WTC11 (cell line): ENCODE measurements at regions not wholly inside any gene's neighbourhood (a gene's known extent, or its start where the extent isn't known, plus 50 kb on each side); places are given as distances from the start of the nearest gene placed in this dataset.

ENCODE experiments used
- CREM ChIP-seq: sonication (generic); formaldehyde crosslinking; IDR thresholded peaks from 2 replicates; pipeline ENCODE4 v1.8.1; 2022; ENCODE audit warnings: mild to moderate bottlenecking, missing genetic modification reagents, moderate library complexity
- FOXJ3 ChIP-seq: sonication (generic); formaldehyde crosslinking; IDR thresholded peaks from 2 replicates; pipeline ENCODE4 v1.9.0; 2021; ENCODE audit warnings: missing genetic modification reagents, mild to moderate bottlenecking, borderline replicate concordance
- GABPB1 ChIP-seq: sonication (generic); formaldehyde crosslinking; IDR thresholded peaks from 2 replicates; pipeline ENCODE4 v1.8.1; 2023; ENCODE audit warnings: mild to moderate bottlenecking, missing genetic modification reagents
- NR3C1 ChIP-seq: sonication (generic); formaldehyde crosslinking; conservative IDR thresholded peaks from 2 replicates; pipeline ENCODE4 v1.8.1; 2023; ENCODE audit warnings: low read depth, mild to moderate bottlenecking, missing genetic modification reagents
- ZBTB21 ChIP-seq: sonication (generic); formaldehyde crosslinking; IDR thresholded peaks from 2 replicates; pipeline ENCODE4 v1.8.1; 2023; ENCODE audit warnings: mild to moderate bottlenecking, missing genetic modification reagents, borderline replicate concordance
- ZNF138 ChIP-seq: sonication (generic); formaldehyde crosslinking; conservative IDR thresholded peaks from 2 replicates; pipeline ENCODE4 v1.8.1; 2022; ENCODE audit warnings: mild to moderate bottlenecking, moderate library complexity, missing genetic modification reagents
- TF ChIP-seq, protein P1 (sequence below): sonication (generic); formaldehyde crosslinking; IDR thresholded peaks from 2 replicates; pipeline ENCODE4 v1.8.0; 2022; ENCODE audit warnings: missing genetic modification reagents
- TF ChIP-seq, protein P2 (sequence below): sonication (generic); formaldehyde crosslinking; IDR thresholded peaks from 2 replicates; pipeline ENCODE4 v1.8.0; 2023; ENCODE audit warnings: mild to moderate bottlenecking, missing genetic modification reagents
- TF ChIP-seq, protein P3 (sequence below): fragments of 200-600 bp; IDR thresholded peaks from 2 replicates; pipeline ENCODE4 v1.8.0; 2022; ENCODE audit warnings: antibody characterized with exemption
- TF ChIP-seq, protein P4 (sequence below): sonication (generic); formaldehyde crosslinking; IDR thresholded peaks from 2 replicates; pipeline ENCODE4 v1.8.1; 2023; ENCODE audit warnings: mild to moderate bottlenecking, missing genetic modification reagents
- TF ChIP-seq, protein P5 (sequence below): sonication (generic); formaldehyde crosslinking; IDR thresholded peaks from 2 replicates; pipeline ENCODE4 v1.8.0; 2022; ENCODE audit warnings: mild to moderate bottlenecking, missing genetic modification reagents
- TF ChIP-seq, protein P6 (sequence below): sonication (generic); formaldehyde crosslinking; IDR thresholded peaks from 2 replicates; pipeline ENCODE4 v1.8.0; 2022; ENCODE audit warnings: mild to moderate bottlenecking, missing genetic modification reagents

DNA sequence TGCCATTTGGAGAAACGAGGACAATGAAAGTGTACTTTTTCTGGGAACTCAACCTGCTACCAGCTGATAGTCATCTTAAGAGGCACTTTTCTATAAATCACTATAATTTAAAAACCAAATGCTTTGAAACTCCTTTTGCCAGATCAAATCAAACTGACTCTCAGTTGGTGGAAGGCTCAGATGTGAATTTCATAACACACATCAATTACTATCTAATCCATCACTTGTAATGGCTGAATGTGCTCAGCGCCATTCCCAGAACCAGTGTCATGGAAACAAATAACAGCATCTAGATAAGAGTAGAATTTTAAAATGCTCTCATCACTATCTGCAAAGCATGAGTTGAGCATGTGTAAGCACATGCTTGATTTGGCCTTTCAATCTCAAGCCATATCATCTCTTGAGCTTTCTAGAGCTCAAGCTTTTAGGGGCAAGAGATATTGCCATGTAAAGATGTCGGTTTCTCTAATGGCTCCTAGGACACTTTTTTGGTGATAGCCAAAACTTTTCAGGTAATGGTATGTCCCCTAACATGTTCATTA is 223.1 kb upstream of the ACVR2A start:
- TF ChIP-seq, protein P1, sequence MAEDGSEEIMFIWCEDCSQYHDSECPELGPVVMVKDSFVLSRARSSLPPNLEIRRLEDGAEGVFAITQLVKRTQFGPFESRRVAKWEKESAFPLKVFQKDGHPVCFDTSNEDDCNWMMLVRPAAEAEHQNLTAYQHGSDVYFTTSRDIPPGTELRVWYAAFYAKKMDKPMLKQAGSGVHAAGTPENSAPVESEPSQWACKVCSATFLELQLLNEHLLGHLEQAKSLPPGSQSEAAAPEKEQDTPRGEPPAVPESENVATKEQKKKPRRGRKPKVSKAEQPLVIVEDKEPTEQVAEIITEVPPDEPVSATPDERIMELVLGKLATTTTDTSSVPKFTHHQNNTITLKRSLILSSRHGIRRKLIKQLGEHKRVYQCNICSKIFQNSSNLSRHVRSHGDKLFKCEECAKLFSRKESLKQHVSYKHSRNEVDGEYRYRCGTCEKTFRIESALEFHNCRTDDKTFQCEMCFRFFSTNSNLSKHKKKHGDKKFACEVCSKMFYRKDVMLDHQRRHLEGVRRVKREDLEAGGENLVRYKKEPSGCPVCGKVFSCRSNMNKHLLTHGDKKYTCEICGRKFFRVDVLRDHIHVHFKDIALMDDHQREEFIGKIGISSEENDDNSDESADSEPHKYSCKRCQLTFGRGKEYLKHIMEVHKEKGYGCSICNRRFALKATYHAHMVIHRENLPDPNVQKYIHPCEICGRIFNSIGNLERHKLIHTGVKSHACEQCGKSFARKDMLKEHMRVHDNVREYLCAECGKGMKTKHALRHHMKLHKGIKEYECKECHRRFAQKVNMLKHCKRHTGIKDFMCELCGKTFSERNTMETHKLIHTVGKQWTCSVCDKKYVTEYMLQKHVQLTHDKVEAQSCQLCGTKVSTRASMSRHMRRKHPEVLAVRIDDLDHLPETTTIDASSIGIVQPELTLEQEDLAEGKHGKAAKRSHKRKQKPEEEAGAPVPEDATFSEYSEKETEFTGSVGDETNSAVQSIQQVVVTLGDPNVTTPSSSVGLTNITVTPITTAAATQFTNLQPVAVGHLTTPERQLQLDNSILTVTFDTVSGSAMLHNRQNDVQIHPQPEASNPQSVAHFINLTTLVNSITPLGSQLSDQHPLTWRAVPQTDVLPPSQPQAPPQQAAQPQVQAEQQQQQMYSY (CRISPR knock-in tag): no peak
- TF ChIP-seq ZBTB21 (CRISPR knock-in tag): no peak
- TF ChIP-seq, protein P2, sequence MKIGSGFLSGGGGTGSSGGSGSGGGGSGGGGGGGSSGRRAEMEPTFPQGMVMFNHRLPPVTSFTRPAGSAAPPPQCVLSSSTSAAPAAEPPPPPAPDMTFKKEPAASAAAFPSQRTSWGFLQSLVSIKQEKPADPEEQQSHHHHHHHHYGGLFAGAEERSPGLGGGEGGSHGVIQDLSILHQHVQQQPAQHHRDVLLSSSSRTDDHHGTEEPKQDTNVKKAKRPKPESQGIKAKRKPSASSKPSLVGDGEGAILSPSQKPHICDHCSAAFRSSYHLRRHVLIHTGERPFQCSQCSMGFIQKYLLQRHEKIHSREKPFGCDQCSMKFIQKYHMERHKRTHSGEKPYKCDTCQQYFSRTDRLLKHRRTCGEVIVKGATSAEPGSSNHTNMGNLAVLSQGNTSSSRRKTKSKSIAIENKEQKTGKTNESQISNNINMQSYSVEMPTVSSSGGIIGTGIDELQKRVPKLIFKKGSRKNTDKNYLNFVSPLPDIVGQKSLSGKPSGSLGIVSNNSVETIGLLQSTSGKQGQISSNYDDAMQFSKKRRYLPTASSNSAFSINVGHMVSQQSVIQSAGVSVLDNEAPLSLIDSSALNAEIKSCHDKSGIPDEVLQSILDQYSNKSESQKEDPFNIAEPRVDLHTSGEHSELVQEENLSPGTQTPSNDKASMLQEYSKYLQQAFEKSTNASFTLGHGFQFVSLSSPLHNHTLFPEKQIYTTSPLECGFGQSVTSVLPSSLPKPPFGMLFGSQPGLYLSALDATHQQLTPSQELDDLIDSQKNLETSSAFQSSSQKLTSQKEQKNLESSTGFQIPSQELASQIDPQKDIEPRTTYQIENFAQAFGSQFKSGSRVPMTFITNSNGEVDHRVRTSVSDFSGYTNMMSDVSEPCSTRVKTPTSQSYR: no peak
- TF ChIP-seq, protein P3, sequence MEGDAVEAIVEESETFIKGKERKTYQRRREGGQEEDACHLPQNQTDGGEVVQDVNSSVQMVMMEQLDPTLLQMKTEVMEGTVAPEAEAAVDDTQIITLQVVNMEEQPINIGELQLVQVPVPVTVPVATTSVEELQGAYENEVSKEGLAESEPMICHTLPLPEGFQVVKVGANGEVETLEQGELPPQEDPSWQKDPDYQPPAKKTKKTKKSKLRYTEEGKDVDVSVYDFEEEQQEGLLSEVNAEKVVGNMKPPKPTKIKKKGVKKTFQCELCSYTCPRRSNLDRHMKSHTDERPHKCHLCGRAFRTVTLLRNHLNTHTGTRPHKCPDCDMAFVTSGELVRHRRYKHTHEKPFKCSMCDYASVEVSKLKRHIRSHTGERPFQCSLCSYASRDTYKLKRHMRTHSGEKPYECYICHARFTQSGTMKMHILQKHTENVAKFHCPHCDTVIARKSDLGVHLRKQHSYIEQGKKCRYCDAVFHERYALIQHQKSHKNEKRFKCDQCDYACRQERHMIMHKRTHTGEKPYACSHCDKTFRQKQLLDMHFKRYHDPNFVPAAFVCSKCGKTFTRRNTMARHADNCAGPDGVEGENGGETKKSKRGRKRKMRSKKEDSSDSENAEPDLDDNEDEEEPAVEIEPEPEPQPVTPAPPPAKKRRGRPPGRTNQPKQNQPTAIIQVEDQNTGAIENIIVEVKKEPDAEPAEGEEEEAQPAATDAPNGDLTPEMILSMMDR: no peak
- TF ChIP-seq GABPB1 (CRISPR knock-in tag): no peak
- TF ChIP-seq FOXJ3 (CRISPR knock-in tag): no peak
- no peak for TF ChIP-seq CREM (CRISPR knock-in tag)
- TF ChIP-seq ZNF138: no peak
- TF ChIP-seq, protein P4, sequence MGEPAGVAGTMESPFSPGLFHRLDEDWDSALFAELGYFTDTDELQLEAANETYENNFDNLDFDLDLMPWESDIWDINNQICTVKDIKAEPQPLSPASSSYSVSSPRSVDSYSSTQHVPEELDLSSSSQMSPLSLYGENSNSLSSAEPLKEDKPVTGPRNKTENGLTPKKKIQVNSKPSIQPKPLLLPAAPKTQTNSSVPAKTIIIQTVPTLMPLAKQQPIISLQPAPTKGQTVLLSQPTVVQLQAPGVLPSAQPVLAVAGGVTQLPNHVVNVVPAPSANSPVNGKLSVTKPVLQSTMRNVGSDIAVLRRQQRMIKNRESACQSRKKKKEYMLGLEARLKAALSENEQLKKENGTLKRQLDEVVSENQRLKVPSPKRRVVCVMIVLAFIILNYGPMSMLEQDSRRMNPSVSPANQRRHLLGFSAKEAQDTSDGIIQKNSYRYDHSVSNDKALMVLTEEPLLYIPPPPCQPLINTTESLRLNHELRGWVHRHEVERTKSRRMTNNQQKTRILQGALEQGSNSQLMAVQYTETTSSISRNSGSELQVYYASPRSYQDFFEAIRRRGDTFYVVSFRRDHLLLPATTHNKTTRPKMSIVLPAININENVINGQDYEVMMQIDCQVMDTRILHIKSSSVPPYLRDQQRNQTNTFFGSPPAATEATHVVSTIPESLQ: no peak
- TF ChIP-seq, protein P5, sequence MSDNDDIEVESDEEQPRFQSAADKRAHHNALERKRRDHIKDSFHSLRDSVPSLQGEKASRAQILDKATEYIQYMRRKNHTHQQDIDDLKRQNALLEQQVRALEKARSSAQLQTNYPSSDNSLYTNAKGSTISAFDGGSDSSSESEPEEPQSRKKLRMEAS (CRISPR knock-in tag): no peak
- TF ChIP-seq, protein P6, sequence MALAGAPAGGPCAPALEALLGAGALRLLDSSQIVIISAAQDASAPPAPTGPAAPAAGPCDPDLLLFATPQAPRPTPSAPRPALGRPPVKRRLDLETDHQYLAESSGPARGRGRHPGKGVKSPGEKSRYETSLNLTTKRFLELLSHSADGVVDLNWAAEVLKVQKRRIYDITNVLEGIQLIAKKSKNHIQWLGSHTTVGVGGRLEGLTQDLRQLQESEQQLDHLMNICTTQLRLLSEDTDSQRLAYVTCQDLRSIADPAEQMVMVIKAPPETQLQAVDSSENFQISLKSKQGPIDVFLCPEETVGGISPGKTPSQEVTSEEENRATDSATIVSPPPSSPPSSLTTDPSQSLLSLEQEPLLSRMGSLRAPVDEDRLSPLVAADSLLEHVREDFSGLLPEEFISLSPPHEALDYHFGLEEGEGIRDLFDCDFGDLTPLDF (CRISPR knock-in tag): no peak
- TF ChIP-seq NR3C1 (CRISPR knock-in tag): no peak
